HEK293 (cell line): ENCODE measurements at regions not wholly inside any gene's neighbourhood (a gene's known extent, or its start where the extent isn't known, plus 50 kb on each side); places are given as distances from the start of the nearest gene placed in this dataset.

Experiments
- ZBTB8A ChIP-seq: fragments of 450-650 bp; formaldehyde crosslinking; IDR thresholded peaks from 2 replicates; pipeline ENCODE4 v1.5.1; 2016; ENCODE audit warnings: missing biosample characterization, missing genetic modification characterization
- ZNF292 ChIP-seq: fragments of 450-650 bp; formaldehyde crosslinking; IDR thresholded peaks from 2 replicates; pipeline ENCODE4 v1.5.1; 2016; ENCODE audit warnings: low read depth, missing biosample characterization, missing genetic modification characterization, borderline replicate concordance
- ZNF404 ChIP-seq: fragments of 450-650 bp; formaldehyde crosslinking; IDR thresholded peaks from 2 replicates; pipeline ENCODE4 v1.5.1; 2017; ENCODE audit warnings: missing biosample characterization, missing genetic modification characterization
- ZNF549 ChIP-seq: fragments of 450-650 bp; IDR thresholded peaks from 2 replicates; pipeline ENCODE4 v1.5.1; 2018; ENCODE audit warnings: missing biosample characterization, missing genetic modification characterization, mild to moderate bottlenecking, inconsistent platforms, moderate library complexity
- ZNF610 ChIP-seq: fragments of 450-650 bp; formaldehyde crosslinking; IDR thresholded peaks from 2 replicates; pipeline ENCODE4 v1.5.1; 2016; ENCODE audit warnings: missing biosample characterization, missing genetic modification characterization, borderline replicate concordance
- ZNF830 ChIP-seq: fragments of 450-650 bp; IDR thresholded peaks from 2 replicates; pipeline ENCODE4 v1.5.0; 2018; ENCODE audit warnings: missing biosample characterization, missing genetic modification characterization, low read depth, mild to moderate bottlenecking, moderate library complexity
- TF ChIP-seq, protein P1 (sequence below): fragments of 450-650 bp; formaldehyde crosslinking; IDR thresholded peaks from 2 replicates; pipeline ENCODE4 v1.5.1; 2016; ENCODE audit warnings: missing biosample characterization, missing genetic modification characterization
- TF ChIP-seq, protein P2 (sequence below): fragments of 450-650 bp; formaldehyde crosslinking; conservative IDR thresholded peaks from 2 replicates; pipeline ENCODE4 v1.5.1; 2016; ENCODE audit warnings: low read depth, missing biosample characterization, missing genetic modification characterization
- TF ChIP-seq, protein P3 (sequence below): fragments of 450-650 bp; IDR thresholded peaks from 2 replicates; pipeline ENCODE4 v1.5.1; 2018; ENCODE audit warnings: missing biosample characterization, mild to moderate bottlenecking, missing genetic modification characterization
- TF ChIP-seq, protein P4 (sequence below): fragments of 450-650 bp; formaldehyde crosslinking; IDR thresholded peaks from 2 replicates; pipeline ENCODE4 v1.5.1; 2016; ENCODE audit warnings: missing biosample characterization, missing genetic modification characterization
- TF ChIP-seq, protein P5 (sequence below): fragments of 450-650 bp; formaldehyde crosslinking; IDR thresholded peaks from 2 replicates; pipeline ENCODE4 v1.5.1; 2016; ENCODE audit warnings: missing biosample characterization, missing genetic modification characterization

DNA sequence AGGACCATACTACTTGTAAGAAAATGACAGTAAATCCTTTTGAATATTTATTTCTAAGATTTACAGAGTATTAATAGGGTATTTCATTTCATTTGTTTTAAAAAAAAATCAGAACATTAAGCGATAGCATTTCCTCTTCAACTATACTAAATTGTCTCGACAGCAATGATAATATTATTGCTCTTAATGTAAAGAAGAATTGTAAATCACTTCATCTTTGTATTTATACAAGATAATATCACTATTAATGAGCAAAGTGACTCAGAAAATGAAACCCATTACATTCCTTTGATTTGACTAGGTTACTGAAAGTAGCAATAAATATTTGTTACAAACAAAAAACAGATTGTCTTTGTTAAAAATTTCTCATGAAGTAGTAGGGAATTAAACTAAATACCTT is 131.1 kb upstream of the CNTN4 start:
- TF ChIP-seq, protein P1, sequence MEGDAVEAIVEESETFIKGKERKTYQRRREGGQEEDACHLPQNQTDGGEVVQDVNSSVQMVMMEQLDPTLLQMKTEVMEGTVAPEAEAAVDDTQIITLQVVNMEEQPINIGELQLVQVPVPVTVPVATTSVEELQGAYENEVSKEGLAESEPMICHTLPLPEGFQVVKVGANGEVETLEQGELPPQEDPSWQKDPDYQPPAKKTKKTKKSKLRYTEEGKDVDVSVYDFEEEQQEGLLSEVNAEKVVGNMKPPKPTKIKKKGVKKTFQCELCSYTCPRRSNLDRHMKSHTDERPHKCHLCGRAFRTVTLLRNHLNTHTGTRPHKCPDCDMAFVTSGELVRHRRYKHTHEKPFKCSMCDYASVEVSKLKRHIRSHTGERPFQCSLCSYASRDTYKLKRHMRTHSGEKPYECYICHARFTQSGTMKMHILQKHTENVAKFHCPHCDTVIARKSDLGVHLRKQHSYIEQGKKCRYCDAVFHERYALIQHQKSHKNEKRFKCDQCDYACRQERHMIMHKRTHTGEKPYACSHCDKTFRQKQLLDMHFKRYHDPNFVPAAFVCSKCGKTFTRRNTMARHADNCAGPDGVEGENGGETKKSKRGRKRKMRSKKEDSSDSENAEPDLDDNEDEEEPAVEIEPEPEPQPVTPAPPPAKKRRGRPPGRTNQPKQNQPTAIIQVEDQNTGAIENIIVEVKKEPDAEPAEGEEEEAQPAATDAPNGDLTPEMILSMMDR (tag by site-specific recombination), result no peak
- TF ChIP-seq, protein P2, sequence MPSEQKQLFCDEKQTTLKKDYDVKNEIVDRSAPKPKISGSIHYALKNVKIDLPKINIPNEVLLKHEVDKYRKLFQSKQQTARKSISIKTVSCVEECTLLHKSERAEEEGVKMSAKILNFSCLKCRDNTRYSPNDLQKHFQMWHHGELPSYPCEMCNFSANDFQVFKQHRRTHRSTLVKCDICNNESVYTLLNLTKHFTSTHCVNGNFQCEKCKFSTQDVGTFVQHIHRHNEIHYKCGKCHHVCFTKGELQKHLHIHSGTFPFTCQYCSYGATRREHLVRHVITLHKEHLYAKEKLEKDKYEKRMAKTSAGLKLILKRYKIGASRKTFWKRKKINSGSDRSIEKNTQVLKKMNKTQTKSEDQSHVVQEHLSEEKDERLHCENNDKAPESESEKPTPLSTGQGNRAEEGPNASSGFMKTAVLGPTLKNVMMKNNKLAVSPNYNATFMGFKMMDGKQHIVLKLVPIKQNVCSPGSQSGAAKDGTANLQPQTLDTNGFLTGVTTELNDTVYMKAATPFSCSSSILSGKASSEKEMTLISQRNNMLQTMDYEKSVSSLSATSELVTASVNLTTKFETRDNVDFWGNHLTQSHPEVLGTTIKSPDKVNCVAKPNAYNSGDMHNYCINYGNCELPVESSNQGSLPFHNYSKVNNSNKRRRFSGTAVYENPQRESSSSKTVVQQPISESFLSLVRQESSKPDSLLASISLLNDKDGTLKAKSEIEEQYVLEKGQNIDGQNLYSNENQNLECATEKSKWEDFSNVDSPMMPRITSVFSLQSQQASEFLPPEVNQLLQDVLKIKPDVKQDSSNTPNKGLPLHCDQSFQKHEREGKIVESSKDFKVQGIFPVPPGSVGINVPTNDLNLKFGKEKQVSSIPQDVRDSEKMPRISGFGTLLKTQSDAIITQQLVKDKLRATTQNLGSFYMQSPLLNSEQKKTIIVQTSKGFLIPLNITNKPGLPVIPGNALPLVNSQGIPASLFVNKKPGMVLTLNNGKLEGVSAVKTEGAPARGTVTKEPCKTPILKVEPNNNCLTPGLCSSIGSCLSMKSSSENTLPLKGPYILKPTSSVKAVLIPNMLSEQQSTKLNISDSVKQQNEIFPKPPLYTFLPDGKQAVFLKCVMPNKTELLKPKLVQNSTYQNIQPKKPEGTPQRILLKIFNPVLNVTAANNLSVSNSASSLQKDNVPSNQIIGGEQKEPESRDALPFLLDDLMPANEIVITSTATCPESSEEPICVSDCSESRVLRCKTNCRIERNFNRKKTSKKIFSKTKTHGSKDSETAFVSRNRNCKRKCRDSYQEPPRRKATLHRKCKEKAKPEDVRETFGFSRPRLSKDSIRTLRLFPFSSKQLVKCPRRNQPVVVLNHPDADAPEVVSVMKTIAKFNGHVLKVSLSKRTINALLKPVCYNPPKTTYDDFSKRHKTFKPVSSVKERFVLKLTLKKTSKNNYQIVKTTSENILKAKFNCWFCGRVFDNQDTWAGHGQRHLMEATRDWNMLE (tag by site-specific recombination), result no peak
- TF ChIP-seq ZBTB8A (tag by site-specific recombination) (no peak), ZNF830 (tag by site-specific recombination) (no peak), ZNF549 (no peak), ZNF610 (tag by site-specific recombination) (no peak), ZNF404 (no peak), ZNF292 (no peak)
- TF ChIP-seq, protein P3, sequence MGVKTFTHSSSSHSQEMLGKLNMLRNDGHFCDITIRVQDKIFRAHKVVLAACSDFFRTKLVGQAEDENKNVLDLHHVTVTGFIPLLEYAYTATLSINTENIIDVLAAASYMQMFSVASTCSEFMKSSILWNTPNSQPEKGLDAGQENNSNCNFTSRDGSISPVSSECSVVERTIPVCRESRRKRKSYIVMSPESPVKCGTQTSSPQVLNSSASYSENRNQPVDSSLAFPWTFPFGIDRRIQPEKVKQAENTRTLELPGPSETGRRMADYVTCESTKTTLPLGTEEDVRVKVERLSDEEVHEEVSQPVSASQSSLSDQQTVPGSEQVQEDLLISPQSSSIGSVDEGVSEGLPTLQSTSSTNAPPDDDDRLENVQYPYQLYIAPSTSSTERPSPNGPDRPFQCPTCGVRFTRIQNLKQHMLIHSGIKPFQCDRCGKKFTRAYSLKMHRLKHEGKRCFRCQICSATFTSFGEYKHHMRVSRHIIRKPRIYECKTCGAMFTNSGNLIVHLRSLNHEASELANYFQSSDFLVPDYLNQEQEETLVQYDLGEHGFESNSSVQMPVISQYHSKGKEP (tag by site-specific recombination), result no peak
- TF ChIP-seq, protein P4, sequence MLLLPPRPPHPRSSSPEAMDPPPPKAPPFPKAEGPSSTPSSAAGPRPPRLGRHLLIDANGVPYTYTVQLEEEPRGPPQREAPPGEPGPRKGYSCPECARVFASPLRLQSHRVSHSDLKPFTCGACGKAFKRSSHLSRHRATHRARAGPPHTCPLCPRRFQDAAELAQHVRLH (tag by site-specific recombination), result no peak
- TF ChIP-seq, protein P5, sequence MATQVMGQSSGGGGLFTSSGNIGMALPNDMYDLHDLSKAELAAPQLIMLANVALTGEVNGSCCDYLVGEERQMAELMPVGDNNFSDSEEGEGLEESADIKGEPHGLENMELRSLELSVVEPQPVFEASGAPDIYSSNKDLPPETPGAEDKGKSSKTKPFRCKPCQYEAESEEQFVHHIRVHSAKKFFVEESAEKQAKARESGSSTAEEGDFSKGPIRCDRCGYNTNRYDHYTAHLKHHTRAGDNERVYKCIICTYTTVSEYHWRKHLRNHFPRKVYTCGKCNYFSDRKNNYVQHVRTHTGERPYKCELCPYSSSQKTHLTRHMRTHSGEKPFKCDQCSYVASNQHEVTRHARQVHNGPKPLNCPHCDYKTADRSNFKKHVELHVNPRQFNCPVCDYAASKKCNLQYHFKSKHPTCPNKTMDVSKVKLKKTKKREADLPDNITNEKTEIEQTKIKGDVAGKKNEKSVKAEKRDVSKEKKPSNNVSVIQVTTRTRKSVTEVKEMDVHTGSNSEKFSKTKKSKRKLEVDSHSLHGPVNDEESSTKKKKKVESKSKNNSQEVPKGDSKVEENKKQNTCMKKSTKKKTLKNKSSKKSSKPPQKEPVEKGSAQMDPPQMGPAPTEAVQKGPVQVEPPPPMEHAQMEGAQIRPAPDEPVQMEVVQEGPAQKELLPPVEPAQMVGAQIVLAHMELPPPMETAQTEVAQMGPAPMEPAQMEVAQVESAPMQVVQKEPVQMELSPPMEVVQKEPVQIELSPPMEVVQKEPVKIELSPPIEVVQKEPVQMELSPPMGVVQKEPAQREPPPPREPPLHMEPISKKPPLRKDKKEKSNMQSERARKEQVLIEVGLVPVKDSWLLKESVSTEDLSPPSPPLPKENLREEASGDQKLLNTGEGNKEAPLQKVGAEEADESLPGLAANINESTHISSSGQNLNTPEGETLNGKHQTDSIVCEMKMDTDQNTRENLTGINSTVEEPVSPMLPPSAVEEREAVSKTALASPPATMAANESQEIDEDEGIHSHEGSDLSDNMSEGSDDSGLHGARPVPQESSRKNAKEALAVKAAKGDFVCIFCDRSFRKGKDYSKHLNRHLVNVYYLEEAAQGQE (tag by site-specific recombination), result no peak
